Gastrocnemius medialis (tissue), 4 donors: ENCODE measurements at regions not wholly inside any gene's neighbourhood (a gene's known extent, or its start where the extent isn't known, plus 50 kb on each side); places are given as distances from the start of the nearest gene placed in this dataset.

Source experiments
- POLR2A ChIP-seq, 2 donors: fragments of 450-650 bp; IDR thresholded peaks; one replicate each; pipeline ENCODE4 v1.6.1; 2017; ENCODE audit warnings: antibody characterized with exemption in 2 of 2, mild to moderate bottlenecking in 2 of 2, moderate library complexity in 2 of 2
- TF ChIP-seq, protein P1 (sequence below), 5 experiments: fragments of 450-650 bp in 3 of 5; fragments of 200-600 bp in 2 of 5; sonication (generic) in 2 of 5; IDR thresholded peaks in 4 of 5; conservative IDR thresholded peaks in 1 of 5; 1 replicate in 4 of 5; 2 replicates in 1 of 5; pipeline ENCODE4 v1.5.1; 2016 to 2019; ENCODE audit warnings: antibody characterized with exemption in 5 of 5, mild to moderate bottlenecking in 3 of 5, moderate library complexity in 3 of 5

DNA sequence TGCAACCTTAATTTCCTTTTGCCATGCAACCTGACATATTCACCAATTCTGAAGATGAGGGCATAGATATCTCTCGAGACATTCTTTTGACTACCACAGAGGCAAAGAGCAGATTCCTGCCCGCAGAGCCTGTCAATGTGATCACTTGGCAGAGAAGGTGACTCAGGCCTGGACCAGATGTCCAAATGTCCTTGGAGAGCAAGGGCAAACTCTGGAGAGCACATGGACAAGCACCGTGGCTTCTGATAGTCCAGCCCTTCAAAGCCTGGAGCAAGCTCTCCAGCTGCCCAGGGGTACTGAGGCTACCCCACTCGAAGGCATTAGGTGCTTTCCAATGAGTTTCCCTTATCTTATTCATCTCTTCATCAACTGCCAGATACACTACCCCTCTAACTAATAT lies 50.4 kb upstream of the ALDH1B1 start:
- TF ChIP-seq, protein P1, sequence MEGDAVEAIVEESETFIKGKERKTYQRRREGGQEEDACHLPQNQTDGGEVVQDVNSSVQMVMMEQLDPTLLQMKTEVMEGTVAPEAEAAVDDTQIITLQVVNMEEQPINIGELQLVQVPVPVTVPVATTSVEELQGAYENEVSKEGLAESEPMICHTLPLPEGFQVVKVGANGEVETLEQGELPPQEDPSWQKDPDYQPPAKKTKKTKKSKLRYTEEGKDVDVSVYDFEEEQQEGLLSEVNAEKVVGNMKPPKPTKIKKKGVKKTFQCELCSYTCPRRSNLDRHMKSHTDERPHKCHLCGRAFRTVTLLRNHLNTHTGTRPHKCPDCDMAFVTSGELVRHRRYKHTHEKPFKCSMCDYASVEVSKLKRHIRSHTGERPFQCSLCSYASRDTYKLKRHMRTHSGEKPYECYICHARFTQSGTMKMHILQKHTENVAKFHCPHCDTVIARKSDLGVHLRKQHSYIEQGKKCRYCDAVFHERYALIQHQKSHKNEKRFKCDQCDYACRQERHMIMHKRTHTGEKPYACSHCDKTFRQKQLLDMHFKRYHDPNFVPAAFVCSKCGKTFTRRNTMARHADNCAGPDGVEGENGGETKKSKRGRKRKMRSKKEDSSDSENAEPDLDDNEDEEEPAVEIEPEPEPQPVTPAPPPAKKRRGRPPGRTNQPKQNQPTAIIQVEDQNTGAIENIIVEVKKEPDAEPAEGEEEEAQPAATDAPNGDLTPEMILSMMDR (IDR thresholded peaks at IDR 0.05 in 4 of 5, conservative IDR thresholded peaks at IDR 0.05 in 1 of 5) = no peak
- no peak for TF ChIP-seq POLR2A (IDR thresholded peaks at IDR 0.05)
